Hepatocyte (in vitro differentiated cells): ENCODE measurements at regions not wholly inside any gene's neighbourhood (a gene's known extent, or its start where the extent isn't known, plus 50 kb on each side); places are given as distances from the start of the nearest gene placed in this dataset.

Source experiments
- DNase-seq: peaks from one replicate; pipeline ENCODE4 v3.0.0-alpha.2; 2016; ENCODE audit warnings: low spot score
- H2AFZ ChIP-seq: fragments of 200-600 bp; sonication (generic); 2 replicates; pipeline ENCODE4 v1.6.0; 2016; ENCODE audit warnings: antibody characterized with exemption, mild to moderate bottlenecking
- H3K27ac ChIP-seq: fragments of 200-600 bp; sonication (generic); 2 replicates; pipeline ENCODE4 v1.5.1; 2016; ENCODE audit warnings: mild to moderate bottlenecking
- H3K27me3 ChIP-seq: fragments of 200-600 bp; sonication (generic); 2 replicates; pipeline ENCODE4 v1.6.1; 2016
- H3K36me3 ChIP-seq: fragments of 200-600 bp; sonication (generic); replicated peaks from 2 replicates; pipeline ENCODE4 v1.5.1; 2016; ENCODE audit warnings: low read depth; ENCODE audit not compliant: insufficient read depth
- H3K4me1 ChIP-seq: fragments of 200-600 bp; sonication (generic); 2 replicates; pipeline ENCODE4 v1.5.1; 2016; ENCODE audit warnings: mild to moderate bottlenecking, moderate library complexity; ENCODE audit not compliant: insufficient read depth
- H3K4me2 ChIP-seq: fragments of 200-600 bp; sonication (generic); 2 replicates; pipeline ENCODE4 v1.6.0; 2016
- H3K4me3 ChIP-seq: fragments of 200-600 bp; sonication (generic); 2 replicates; pipeline ENCODE4 v1.5.1; 2016; ENCODE audit warnings: mild to moderate bottlenecking
- H3K79me2 ChIP-seq: fragments of 200-600 bp; sonication (generic); 2 replicates; pipeline ENCODE4 v1.6.0; 2017; ENCODE audit warnings: mild to moderate bottlenecking
- H3K9me2 ChIP-seq: fragments of 200-600 bp; sonication (generic); replicated peaks from 2 replicates; pipeline ENCODE4 v1.6.0; 2017; ENCODE audit warnings: mild to moderate bottlenecking; ENCODE audit not compliant: insufficient read depth
- H3K9me3 ChIP-seq: fragments of 200-600 bp; sonication (generic); 2 replicates; pipeline ENCODE4 v1.5.1; 2016; ENCODE audit warnings: low read depth, mild to moderate bottlenecking
- H4K20me1 ChIP-seq: fragments of 200-600 bp; sonication (generic); 2 replicates; pipeline ENCODE4 v1.6.0; 2016; ENCODE audit warnings: mild to moderate bottlenecking; ENCODE audit not compliant: insufficient read depth, poor library complexity, severe bottlenecking
- CTCF ChIP-seq: fragments of 200-600 bp; sonication (generic); IDR thresholded peaks from 2 replicates; pipeline ENCODE4 v1.5.1; 2016; ENCODE audit warnings: antibody characterized with exemption, mild to moderate bottlenecking; ENCODE audit not compliant: poor library complexity
- EZH2 ChIP-seq: fragments of 200-600 bp; sonication (generic); IDR thresholded peaks from 2 replicates; pipeline ENCODE4 v1.6.1; 2016; ENCODE audit warnings: antibody characterized with exemption, mild to moderate bottlenecking, borderline replicate concordance
- EZH2phosphoT487 ChIP-seq: fragments of 200-600 bp; sonication (generic); IDR thresholded peaks from one replicate; pipeline ENCODE4 v1.6.1; 2018; ENCODE audit warnings: antibody characterized with exemption, mild to moderate bottlenecking, low read depth, moderate library complexity; ENCODE audit not compliant: unreplicated experiment, severe bottlenecking
- WGBS: methylation state at CpG from one replicate; pipeline ENCODE4 v1.1.6; 2016; ENCODE audit warnings: low lambda C conversion rate; ENCODE audit errors: missing lambda C conversion rate; 5-methylcytosine and 5-hydroxymethylcytosine counted together

GRCh38 chr2:164114937-164115336 lies 379.1 kb upstream of the FIGN start:
- DNase-seq, result no peak
- no peak for TF ChIP-seq EZH2phosphoT487
- no peak for TF ChIP-seq EZH2

GRCh38 chr2:164112105-164112504 lies 376.3 kb upstream of the FIGN start:
- no peak for DNase-seq

More at GRCh38 chr2:164114937-164115336, 379.1 kb upstream of the FIGN start:
- no peak overlapping the region for H3K27ac ChIP-seq
- no peak overlapping the region for H2AFZ ChIP-seq
- no peaks in the 10 kb centered on the region for H3K9me3 ChIP-seq
- H3K9me2 ChIP-seq, result no peaks in the 10 kb centered on the region
- no peaks in the 10 kb centered on the region for H3K79me2 ChIP-seq
- H3K4me2 ChIP-seq, result no peak overlapping the region
- no peaks in the 10 kb centered on the region for H3K27me3 ChIP-seq
- H4K20me1 ChIP-seq, result no peaks in the 10 kb centered on the region
- H3K36me3 ChIP-seq, result no peaks in the 10 kb centered on the region
- H3K4me1 ChIP-seq, result no peaks in the 10 kb centered on the region
- no peak overlapping the region for H3K4me3 ChIP-seq

GRCh38 chr2:164110515-164110914 lies 374.7 kb upstream of the FIGN start:
- no peak overlapping the region for H3K27ac ChIP-seq
- no peaks in the 10 kb centered on the region for H3K9me2 ChIP-seq
- DNase-seq, result no peak
- no peaks in the 10 kb centered on the region for H3K9me3 ChIP-seq
- no peaks in the 10 kb centered on the region for H3K79me2 ChIP-seq
- H3K27me3 ChIP-seq, result no peaks in the 10 kb centered on the region
- H3K4me2 ChIP-seq, result no peak overlapping the region
- no peak overlapping the region for H3K4me3 ChIP-seq
- H4K20me1 ChIP-seq, result no peaks in the 10 kb centered on the region
- H3K36me3 ChIP-seq, result no peaks in the 10 kb centered on the region
- H3K4me1 ChIP-seq, result no peaks in the 10 kb centered on the region
- TF ChIP-seq EZH2, result no peak
- TF ChIP-seq CTCF, result no peak
- TF ChIP-seq EZH2phosphoT487, result no peak
- no peak overlapping the region for H2AFZ ChIP-seq

More at GRCh38 chr2:164112105-164112504, 376.3 kb upstream of the FIGN start:
- no peak overlapping the region for H3K4me2 ChIP-seq
- no peak overlapping the region for H3K4me3 ChIP-seq
- H4K20me1 ChIP-seq, result no peaks in the 10 kb centered on the region
- H2AFZ ChIP-seq, result no peak overlapping the region
- no peaks in the 10 kb centered on the region for H3K4me1 ChIP-seq
- H3K79me2 ChIP-seq, result no peaks in the 10 kb centered on the region
- H3K27me3 ChIP-seq, result no peaks in the 10 kb centered on the region
- H3K27ac ChIP-seq, result no peak overlapping the region
- no peaks in the 10 kb centered on the region for H3K36me3 ChIP-seq
- TF ChIP-seq EZH2phosphoT487, result no peak
- TF ChIP-seq EZH2, result no peak
- no peak for TF ChIP-seq CTCF
- H3K9me2 ChIP-seq, result no peaks in the 10 kb centered on the region
- no peaks in the 10 kb centered on the region for H3K9me3 ChIP-seq
- 88% methylated on average over 2 of the region's 2 CpGs for WGBS

- Histone ChIP-seq H3K9me2 (no peaks in the 10 kb centered on the region), H3K4me2 (no peak overlapping the region), H2AFZ (no peak overlapping the region), H3K4me3 (no peak overlapping the region), H3K9me3 (no peaks in the 10 kb centered on the region), H3K4me1 (no peaks in the 10 kb centered on the region), H3K27me3 (no peaks in the 10 kb centered on the region), H3K79me2 (no peaks in the 10 kb centered on the region), H3K27ac (no peak overlapping the region), H4K20me1 (no peaks in the 10 kb centered on the region), H3K36me3 (no peaks in the 10 kb centered on the region)
- WGBS, result 92% methylated on average over 14 of the region's 14 CpGs
- no peak for DNase-seq
- no peak for TF ChIP-seq EZH2phosphoT487
- no peak for TF ChIP-seq CTCF
- no peak for TF ChIP-seq EZH2
Observed at GRCh38 chr2:164109006-164109405, 373.2 kb upstream of the FIGN start.
